ENCODE measurements at regions not wholly inside any gene's neighbourhood (a gene's known extent, or its start where the extent isn't known, plus 50 kb on each side); places are given as distances from the start of the nearest gene placed in this dataset.

DNA sequence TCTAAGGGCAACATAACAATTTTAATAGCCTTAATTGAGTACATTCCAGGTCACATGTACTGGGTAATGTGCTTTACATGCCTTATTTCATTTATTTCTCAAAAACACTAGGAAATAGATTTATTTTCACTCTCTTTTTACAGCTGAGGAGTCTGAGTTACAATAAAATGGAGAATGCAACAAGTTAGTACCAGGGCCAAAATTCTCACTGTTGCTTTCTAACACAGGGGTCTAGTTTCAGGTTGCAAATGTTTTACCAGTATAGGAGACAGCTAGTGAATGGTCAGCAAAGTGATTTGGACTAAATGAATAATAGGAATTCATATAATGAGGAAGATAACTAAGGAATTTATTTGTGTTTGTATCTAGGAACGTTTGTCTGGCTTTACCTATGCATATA, 137.3 kb downstream of the RASSF9 start:
- H3K4me2 ChIP-seq (ENCODE audit: low read depth, low read length) = no peak overlapping the region
- DNase-seq = no peak
- H3K27ac ChIP-seq (ENCODE audit: low read length) = no peak overlapping the region
- no peaks in the 10 kb centered on the region for H4K20me1 ChIP-seq (ENCODE audit: insufficient read depth, low read length)
- H3K9ac ChIP-seq (ENCODE audit: low read length) = no peak overlapping the region
- no peaks in the 10 kb centered on the region for H3K27me3 ChIP-seq (replicated peaks; ENCODE audit: insufficient read depth, low read length)
- H3K9me2 ChIP-seq (replicated peaks; ENCODE audit: insufficient read depth, low read length) = no peaks in the 10 kb centered on the region
- no peaks in the 10 kb centered on the region for H3F3A ChIP-seq (ENCODE audit: insufficient read depth, low read length)
- H3K4me3 ChIP-seq (ENCODE audit: low read length) = no peak overlapping the region
- H2AFZ ChIP-seq (ENCODE audit: low read length) = no peak overlapping the region
- H3K4me1 ChIP-seq (ENCODE audit: low read length) = no peaks in the 10 kb centered on the region
- no peaks in the 10 kb centered on the region for H3K79me2 ChIP-seq (ENCODE audit: low read length)
- no peaks in the 10 kb centered on the region for H3K9me3 ChIP-seq (replicated peaks; ENCODE audit: insufficient read depth, low read length)
- no peaks in the 10 kb centered on the region for H3K36me3 ChIP-seq (replicated peaks; ENCODE audit: insufficient read depth, low read length)
- no peak for TF ChIP-seq EZH2 (optimal IDR thresholded peaks at IDR 0.05; ENCODE audit: low read depth, low read length)
- TF ChIP-seq, protein P1, sequence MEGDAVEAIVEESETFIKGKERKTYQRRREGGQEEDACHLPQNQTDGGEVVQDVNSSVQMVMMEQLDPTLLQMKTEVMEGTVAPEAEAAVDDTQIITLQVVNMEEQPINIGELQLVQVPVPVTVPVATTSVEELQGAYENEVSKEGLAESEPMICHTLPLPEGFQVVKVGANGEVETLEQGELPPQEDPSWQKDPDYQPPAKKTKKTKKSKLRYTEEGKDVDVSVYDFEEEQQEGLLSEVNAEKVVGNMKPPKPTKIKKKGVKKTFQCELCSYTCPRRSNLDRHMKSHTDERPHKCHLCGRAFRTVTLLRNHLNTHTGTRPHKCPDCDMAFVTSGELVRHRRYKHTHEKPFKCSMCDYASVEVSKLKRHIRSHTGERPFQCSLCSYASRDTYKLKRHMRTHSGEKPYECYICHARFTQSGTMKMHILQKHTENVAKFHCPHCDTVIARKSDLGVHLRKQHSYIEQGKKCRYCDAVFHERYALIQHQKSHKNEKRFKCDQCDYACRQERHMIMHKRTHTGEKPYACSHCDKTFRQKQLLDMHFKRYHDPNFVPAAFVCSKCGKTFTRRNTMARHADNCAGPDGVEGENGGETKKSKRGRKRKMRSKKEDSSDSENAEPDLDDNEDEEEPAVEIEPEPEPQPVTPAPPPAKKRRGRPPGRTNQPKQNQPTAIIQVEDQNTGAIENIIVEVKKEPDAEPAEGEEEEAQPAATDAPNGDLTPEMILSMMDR (IDR thresholded peaks at IDR 0.05; ENCODE audit: low read length) = no peak
- TF ChIP-seq EZH2phosphoT487 (IDR thresholded peaks at IDR 0.05; ENCODE audit: low read length) = no peak

DNA sequence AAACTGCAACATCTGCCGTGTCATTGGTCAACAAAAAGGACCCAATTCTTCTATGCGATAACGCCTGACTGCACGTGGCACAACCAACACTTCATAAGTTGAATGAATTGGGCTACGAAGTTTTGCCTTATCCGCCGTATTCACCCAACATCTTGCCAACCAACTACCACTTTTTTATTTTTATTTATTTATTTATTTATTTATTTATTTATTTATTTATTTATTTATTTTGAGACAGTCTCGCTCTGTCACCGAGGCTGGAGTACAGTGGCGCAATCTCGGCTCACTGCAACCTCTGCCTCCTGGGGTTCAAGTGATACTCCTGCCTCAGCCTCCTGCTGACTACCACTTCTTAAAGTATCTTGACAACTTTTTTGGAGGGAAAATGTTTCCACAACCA, 127.4 kb downstream of the RASSF9 start:
- Histone ChIP-seq H3K27me3 (replicated peaks; ENCODE audit: insufficient read depth, low read length) (no peaks in the 10 kb centered on the region), H2AFZ (ENCODE audit: low read length) (no peak overlapping the region), H3K9ac (ENCODE audit: low read length) (no peak overlapping the region), H3K9me3 (replicated peaks; ENCODE audit: insufficient read depth, low read length) (no peaks in the 10 kb centered on the region), H3K4me1 (ENCODE audit: low read length) (no peaks in the 10 kb centered on the region), H3K4me2 (ENCODE audit: low read depth, low read length) (no peak overlapping the region), H3F3A (ENCODE audit: insufficient read depth, low read length) (no peaks in the 10 kb centered on the region), H3K9me2 (replicated peaks; ENCODE audit: insufficient read depth, low read length) (no peaks in the 10 kb centered on the region), H3K4me3 (ENCODE audit: low read length) (no peak overlapping the region), H3K79me2 (ENCODE audit: low read length) (no peaks in the 10 kb centered on the region), H3K36me3 (replicated peaks; ENCODE audit: insufficient read depth, low read length) (no peaks in the 10 kb centered on the region), H3K27ac (ENCODE audit: low read length) (no peak overlapping the region), H4K20me1 (ENCODE audit: insufficient read depth, low read length) (no peaks in the 10 kb centered on the region)
- no peak for DNase-seq
- TF ChIP-seq, protein P1 (IDR thresholded peaks at IDR 0.05; ENCODE audit: low read length) = no peak
- no peak for TF ChIP-seq EZH2phosphoT487 (IDR thresholded peaks at IDR 0.05; ENCODE audit: low read length)
- TF ChIP-seq EZH2 (optimal IDR thresholded peaks at IDR 0.05; ENCODE audit: low read depth, low read length) = no peak

DNA sequence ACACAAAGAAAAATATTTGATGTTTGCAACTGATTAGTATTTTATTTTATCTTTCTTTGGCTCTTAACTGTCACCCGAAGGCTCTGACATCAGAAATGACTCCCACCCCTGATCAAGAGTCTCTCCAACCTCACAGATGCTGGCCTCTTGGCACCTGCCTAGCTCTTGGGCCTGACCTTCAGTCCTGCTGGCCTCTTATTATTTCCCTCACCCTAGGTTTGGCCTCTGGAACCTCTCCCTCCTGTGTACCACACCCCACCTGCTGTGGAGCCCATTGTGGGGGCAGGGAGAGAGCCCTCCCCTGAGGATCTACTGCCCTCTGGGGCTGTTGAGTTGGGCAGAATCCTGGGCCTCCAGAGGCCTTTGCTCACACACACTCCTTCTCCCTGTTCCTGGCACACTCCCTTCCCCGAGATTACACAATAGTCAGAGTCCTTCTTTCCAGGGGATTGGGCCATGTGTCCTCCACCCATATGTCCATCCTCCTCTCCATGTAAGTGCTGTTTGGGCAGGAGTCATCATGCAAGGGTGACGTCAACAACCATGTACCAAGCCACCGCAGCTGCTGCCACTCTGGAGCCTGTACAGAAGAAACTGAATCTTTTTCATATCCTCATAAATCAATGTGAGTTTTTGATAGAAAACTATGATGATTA, 124.3 kb downstream of the RASSF9 start:
- DNase-seq = no peak
- Histone ChIP-seq H3K79me2 (ENCODE audit: low read length) (no peaks in the 10 kb centered on the region), H3K4me1 (ENCODE audit: low read length) (no peaks in the 10 kb centered on the region), H3K9me2 (replicated peaks; ENCODE audit: insufficient read depth, low read length) (no peaks in the 10 kb centered on the region), H4K20me1 (ENCODE audit: insufficient read depth, low read length) (no peaks in the 10 kb centered on the region), H3K9ac (ENCODE audit: low read length) (no peak overlapping the region), H3K27ac (ENCODE audit: low read length) (no peak overlapping the region), H2AFZ (ENCODE audit: low read length) (no peak overlapping the region), H3K9me3 (replicated peaks; ENCODE audit: insufficient read depth, low read length) (no peaks in the 10 kb centered on the region), H3K4me2 (ENCODE audit: low read depth, low read length) (no peak overlapping the region), H3K4me3 (ENCODE audit: low read length) (no peak overlapping the region), H3F3A (ENCODE audit: insufficient read depth, low read length) (no peaks in the 10 kb centered on the region), H3K27me3 (replicated peaks; ENCODE audit: insufficient read depth, low read length) (no peaks in the 10 kb centered on the region), H3K36me3 (replicated peaks; ENCODE audit: insufficient read depth, low read length) (no peaks in the 10 kb centered on the region)
- TF ChIP-seq, protein P1 (IDR thresholded peaks at IDR 0.05; ENCODE audit: low read length) = no peak
- TF ChIP-seq EZH2 (optimal IDR thresholded peaks at IDR 0.05; ENCODE audit: low read depth, low read length) (no peak), EZH2phosphoT487 (IDR thresholded peaks at IDR 0.05; ENCODE audit: low read length) (no peak)
